Ectodermal cell (in vitro differentiated cells): ENCODE measurements at regions not wholly inside any gene's neighbourhood (a gene's known extent, or its start where the extent isn't known, plus 50 kb on each side); places are given as distances from the start of the nearest gene placed in this dataset.

ENCODE experiments used
- H3K27ac ChIP-seq: 2 replicates; pipeline ENCODE4 v1.7.0; 2013; ENCODE audit warnings: mild to moderate bottlenecking, low read depth, low read length; ENCODE audit not compliant: insufficient read depth, poor library complexity, severe bottlenecking
- H3K27me3 ChIP-seq: 2 replicates; pipeline ENCODE4 v1.7.0; 2013; ENCODE audit warnings: mild to moderate bottlenecking, low read length; ENCODE audit not compliant: insufficient read depth, control insufficient read depth, poor library complexity, severe bottlenecking
- H3K36me3 ChIP-seq: one replicate; pipeline ENCODE4 v1.7.0; 2013; ENCODE audit warnings: low read length; ENCODE audit not compliant: control insufficient read depth, insufficient read depth
- H3K4me1 ChIP-seq: one replicate; pipeline ENCODE4 v1.7.0; 2013; ENCODE audit warnings: low read length; ENCODE audit not compliant: control insufficient read depth, insufficient read depth
- H3K4me3 ChIP-seq: 2 replicates; pipeline ENCODE4 v1.7.0; 2013; ENCODE audit warnings: low read depth, low read length, control low read depth; ENCODE audit not compliant: insufficient read depth
- H3K9me3 ChIP-seq: 2 replicates; pipeline ENCODE4 v1.7.0; 2013; ENCODE audit warnings: mild to moderate bottlenecking, low read length, moderate library complexity; ENCODE audit not compliant: control insufficient read depth
- WGBS, 2 experiments: methylation state at CpG; one replicate each; pipeline ENCODE4 v1.1.7; 2013; ENCODE audit warnings: missing lambda C conversion rate in 2 of 2; 5-methylcytosine and 5-hydroxymethylcytosine counted together

DNA sequence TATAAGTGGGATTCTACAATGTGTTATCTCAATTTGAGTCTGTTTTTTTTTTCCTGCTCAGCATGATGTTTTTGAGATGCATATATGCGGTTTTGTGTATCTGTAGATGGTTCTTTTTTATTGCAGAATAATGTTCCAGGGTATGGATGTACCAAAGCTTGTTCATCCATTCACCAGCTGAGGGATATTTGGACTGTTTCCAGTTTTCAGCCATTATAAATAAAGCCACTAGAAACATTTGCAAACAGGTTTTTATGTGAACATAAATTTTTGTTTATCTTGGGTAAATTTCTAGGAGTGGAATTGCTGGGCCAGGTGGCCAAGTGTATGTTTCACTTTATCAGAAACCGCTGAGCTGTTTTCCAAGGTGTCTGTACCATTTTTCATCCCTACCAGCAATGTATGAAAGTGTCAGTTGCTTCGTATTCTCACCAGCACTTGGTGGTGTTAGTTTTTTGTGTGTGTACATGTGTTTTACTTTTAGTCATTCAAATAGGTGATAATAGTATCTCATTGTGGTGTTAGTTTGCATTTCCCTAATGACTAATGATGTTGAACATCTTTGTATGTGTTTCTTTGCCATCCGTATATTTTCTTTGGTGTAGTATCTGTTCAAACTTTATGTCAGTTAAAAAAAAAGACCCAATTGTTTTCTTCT is 124.2 kb downstream of the CEBPB start:
- Histone ChIP-seq H3K27ac (no peak overlapping the region), H3K4me3 (no peak overlapping the region), H3K36me3 (no peaks in the 10 kb centered on the region), H3K27me3 (no peaks in the 10 kb centered on the region), H3K4me1 (no peaks in the 10 kb centered on the region), H3K9me3 (no peaks in the 10 kb centered on the region)
- WGBS, 2 experiments = 87 to 100% methylated on average over 2 to 4 of the region's 4 CpGs

DNA sequence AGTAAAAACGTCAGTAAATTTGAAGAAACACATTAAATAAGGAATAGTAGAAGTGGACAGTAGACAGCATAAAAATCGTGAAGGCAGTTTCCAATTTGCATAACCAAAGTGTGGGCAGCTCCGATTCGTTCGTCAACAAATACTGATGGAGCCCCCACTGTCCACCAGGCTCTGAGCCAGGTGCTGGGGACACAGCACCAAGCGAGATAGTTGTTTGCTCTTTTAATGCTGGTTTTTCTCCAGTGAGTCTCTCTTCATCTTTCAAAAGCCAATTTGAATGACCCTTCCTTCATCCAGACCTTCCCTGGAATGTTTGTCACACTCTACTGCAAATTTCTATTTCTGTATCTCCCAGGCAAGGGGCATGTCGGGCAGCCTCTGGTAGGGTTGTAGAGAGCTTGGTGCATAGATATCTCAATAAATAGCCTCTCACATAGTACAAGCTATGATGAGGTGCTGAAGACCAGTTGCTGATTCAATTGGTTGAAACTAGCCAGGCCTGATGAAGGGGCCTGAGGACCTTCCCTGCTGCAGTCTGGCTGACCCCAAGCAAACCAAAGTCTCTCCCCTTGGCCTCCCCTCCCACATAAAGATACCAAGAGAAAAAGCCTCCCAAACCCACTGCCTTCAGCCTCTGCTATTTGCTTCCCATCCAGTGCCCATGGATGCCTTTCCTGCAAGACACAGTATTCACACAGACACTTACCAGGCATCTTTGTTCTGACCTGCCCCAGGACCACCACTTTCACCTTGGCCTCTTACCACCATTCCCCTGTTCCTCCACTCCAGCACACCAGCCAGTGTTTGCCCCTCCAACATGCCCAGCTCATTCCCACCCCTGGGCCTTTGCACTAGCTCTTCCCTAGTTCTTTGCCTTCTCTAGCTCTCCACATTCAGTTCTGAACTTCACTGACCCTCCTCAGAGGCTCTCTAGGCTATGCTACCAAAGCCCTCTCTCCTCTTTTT is 125.2 kb downstream of the CEBPB start:
- H3K27me3 ChIP-seq = no peaks in the 10 kb centered on the region
- H3K36me3 ChIP-seq = no peaks in the 10 kb centered on the region
- WGBS, 2 experiments = 81 to 87% methylated on average over 6 to 7 of the region's 7 CpGs
- H3K9me3 ChIP-seq = no peaks in the 10 kb centered on the region
- H3K27ac ChIP-seq = no peak overlapping the region
- H3K4me3 ChIP-seq = no peak overlapping the region
- H3K4me1 ChIP-seq = peaks cover 4% of the 10 kb centered on the region

DNA sequence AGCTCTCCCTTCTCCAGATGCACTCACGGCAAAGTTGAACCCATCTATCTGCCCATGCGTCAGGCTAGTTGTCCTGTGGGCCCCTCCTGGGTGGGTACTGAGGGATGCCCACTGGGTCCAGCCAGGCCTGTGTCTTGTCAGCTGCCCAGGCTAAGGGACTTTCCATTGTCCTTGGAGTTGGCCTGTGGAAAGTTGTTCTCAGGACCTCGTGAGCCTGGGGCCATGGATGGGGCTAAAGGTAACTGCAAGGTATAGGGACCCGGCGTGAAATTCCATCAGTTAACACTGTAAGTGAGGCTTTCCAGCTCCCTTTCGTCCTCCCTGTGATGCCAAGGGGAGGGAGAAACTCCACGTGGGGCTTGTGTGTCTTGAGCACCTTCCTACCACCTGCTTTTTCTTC is 126.5 kb downstream of the CEBPB start:
- no peak overlapping the region for H3K27ac ChIP-seq
- no peak overlapping the region for H3K4me3 ChIP-seq
- no peaks in the 10 kb centered on the region for H3K27me3 ChIP-seq
- WGBS, 2 experiments = 89 to 92% methylated on average over 7 of the region's 7 CpGs
- peaks cover 12% of the 10 kb centered on the region for H3K4me1 ChIP-seq
- H3K9me3 ChIP-seq = no peaks in the 10 kb centered on the region
- no peaks in the 10 kb centered on the region for H3K36me3 ChIP-seq

DNA sequence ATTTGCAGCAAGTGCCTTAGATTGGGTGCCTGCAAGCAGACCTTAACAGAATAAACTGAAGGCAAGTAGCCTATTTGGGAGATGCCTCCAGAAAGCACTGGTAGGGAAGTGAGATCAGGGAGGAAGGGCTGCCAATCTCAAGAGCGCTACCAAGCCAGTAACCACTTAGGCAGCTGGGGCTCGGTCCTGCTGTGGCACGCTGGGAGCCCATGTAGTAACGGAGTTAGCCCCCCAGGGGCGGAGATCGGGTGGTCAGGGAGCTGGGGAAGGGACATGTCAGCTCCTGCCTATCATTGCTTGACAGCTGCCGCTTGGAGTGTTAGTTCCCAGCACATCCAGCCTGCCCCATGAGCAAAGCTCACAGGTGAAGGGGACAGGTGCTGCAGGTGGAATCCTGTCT is 127.0 kb downstream of the CEBPB start:
- H3K36me3 ChIP-seq = no peaks in the 10 kb centered on the region
- no peaks in the 10 kb centered on the region for H3K27me3 ChIP-seq
- H3K4me3 ChIP-seq = no peak overlapping the region
- peaks cover 13% of the 10 kb centered on the region for H3K4me1 ChIP-seq
- WGBS, 2 experiments = 69 to 73% methylated on average over 7 of the region's 7 CpGs
- H3K27ac ChIP-seq = no peak overlapping the region
- H3K9me3 ChIP-seq = no peaks in the 10 kb centered on the region

DNA sequence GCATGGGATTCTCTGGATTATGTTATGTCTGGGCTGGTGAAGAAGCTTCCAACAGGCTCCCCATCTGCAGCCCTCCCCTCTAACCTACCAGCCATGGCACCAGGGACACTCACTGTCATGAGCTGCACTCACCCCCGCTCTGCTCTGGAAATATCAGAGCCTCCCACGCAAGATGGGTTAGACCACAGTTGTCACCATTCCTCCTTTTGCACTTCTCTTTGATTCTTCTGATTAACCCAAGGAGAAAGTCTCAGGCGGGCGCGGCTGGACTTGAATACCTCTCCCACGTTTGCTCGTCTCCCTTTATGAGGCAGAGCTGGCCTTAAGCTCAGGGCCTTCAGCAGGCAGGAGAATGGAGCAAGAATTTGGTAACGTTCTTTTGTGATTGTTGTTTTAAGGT is 128.1 kb downstream of the CEBPB start:
- peaks cover 13% of the 10 kb centered on the region for H3K4me1 ChIP-seq
- no peaks in the 10 kb centered on the region for H3K36me3 ChIP-seq
- H3K9me3 ChIP-seq = no peaks in the 10 kb centered on the region
- 92 to 94% methylated on average over 7 to 8 of the region's 8 CpGs for WGBS, 2 experiments
- H3K27me3 ChIP-seq = no peaks in the 10 kb centered on the region
- no peak overlapping the region for H3K27ac ChIP-seq
- H3K4me3 ChIP-seq = no peak overlapping the region

DNA sequence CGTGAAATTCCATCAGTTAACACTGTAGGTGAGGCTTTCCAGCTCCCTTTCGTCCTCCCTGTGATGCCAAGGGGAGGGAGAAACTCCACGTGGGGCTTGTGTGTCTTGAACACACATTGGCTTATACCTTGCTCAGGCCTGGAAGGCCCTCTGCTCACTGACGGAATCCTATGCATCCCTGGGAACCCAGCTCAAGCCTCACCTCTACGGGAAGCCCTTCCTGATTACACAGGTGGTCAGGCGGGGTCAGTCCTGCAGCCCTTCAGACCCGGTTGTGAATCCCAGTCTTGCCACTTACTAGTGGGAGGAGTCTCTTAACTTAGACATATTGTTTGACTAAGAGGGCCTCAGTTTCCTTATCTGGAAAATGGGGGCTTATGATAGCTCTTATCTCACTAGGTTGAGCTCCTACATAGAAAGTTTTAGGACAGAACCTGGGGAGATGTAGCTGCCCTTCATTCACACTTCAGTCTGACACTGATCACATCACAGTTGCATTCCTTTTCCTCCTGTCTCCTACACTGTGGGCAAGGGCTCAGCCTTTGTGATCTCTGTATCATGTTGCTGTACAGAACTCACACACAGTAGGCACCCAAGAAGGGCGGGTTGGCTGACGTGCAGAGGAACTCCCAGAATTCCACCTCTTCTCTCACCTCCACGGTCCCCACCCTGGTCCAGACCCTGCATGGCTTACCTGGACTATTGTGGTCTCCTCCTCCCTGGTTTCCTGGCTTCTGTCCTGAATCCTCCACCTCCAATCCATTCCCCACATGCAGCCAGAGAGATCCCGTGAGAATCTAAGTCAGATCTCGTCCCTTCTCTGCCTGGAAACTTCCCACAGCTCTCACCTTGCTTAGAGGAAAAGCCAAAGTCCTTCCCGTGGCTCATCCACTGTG is 129.6 kb downstream of the CEBPB start:
- H3K27ac ChIP-seq = no peak overlapping the region

DNA sequence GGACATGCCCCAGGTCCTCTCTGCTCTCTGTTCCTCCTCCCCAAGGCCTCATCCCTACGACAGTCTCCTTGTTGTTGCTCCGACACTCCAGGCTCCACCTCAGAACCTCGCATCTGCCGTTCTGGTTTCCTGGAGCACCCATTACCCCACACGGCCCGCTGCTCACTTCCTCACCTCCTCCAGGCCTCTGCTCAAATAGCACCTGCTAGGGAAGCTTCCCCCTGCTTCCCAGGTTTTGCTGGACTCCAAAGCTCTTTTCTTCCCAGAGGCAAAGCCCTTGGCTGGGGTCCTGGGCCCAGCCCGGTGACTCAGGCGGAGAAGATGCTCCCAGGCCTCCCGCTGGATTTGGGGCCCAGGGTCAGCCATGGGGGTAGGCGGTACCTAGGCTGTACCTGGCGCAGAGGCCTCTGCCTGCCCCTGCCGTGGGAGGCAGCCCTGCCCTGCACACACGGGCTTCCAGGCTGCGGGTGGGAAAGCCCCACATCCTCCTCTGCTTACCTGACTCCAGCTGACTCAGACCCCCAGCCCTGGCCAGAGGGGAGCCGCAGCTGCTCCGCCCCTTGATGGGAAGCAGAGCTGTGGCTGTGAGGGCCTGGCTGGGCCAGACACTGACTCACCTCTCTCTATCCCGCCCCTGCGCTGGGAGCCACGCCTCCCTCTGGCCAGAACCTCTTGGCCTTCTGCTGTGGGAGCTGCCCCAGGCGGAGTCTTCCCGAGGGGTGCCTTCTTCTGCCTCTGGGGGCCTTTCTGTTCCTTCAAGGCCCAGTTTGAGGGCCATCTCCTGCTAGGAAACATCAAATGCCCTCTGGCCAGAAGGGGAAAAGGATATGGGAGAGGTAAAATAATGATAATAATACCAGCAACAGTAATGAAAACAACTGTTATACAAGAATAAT is 130.5 kb downstream of the CEBPB start:
- no peaks in the 10 kb centered on the region for H3K27me3 ChIP-seq
- H3K4me3 ChIP-seq = no peak overlapping the region
- H3K36me3 ChIP-seq = no peaks in the 10 kb centered on the region
- no peaks in the 10 kb centered on the region for H3K9me3 ChIP-seq
- WGBS, 2 experiments = 45 to 46% methylated on average over 21 of the region's 21 CpGs
- no peak overlapping the region for H3K27ac ChIP-seq
- peaks cover 13% of the 10 kb centered on the region for H3K4me1 ChIP-seq

More for the DNA sequence above, 129.6 kb downstream of the CEBPB start:
- Histone ChIP-seq H3K4me1 (peaks cover 13% of the 10 kb centered on the region), H3K27me3 (no peaks in the 10 kb centered on the region), H3K36me3 (no peaks in the 10 kb centered on the region), H3K4me3 (no peak overlapping the region), H3K9me3 (no peaks in the 10 kb centered on the region)
- WGBS, 2 experiments = 85 to 86% methylated on average over 13 of the region's 13 CpGs

DNA sequence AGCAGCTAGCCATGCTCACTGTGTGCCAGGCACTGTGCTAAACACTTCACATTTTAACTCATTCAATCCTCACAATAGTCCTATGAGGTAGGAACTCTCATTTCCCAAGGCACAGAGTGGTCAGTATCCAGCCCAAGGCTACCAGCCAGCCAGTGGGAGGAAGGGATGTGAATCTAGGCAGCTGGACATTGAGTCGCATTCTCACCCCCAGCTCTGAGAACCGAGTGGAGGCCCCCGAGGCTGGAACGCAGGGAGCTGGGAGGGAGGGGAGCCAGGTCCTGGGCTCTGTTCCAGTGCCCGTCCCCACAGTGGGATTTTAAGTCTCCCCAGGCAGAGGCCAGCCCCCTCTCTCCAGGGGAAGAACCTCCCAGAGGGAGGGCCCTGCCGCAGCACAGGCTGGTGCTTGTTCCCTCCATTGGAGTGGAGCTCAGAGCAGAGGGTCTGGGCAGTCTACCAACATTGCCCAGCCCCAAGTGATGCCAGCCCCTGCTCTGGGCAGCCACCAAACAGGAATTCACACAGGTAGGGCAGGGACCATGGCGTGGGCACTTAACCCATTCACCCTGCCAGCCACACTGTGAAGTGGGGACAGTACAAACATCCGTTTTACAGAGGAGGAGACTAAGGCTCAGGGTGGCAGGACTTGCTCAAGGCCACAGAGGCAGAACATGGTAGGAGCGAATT is 131.3 kb downstream of the CEBPB start:
- H3K36me3 ChIP-seq = no peaks in the 10 kb centered on the region
- 79 to 82% methylated on average over 9 of the region's 9 CpGs for WGBS, 2 experiments

DNA sequence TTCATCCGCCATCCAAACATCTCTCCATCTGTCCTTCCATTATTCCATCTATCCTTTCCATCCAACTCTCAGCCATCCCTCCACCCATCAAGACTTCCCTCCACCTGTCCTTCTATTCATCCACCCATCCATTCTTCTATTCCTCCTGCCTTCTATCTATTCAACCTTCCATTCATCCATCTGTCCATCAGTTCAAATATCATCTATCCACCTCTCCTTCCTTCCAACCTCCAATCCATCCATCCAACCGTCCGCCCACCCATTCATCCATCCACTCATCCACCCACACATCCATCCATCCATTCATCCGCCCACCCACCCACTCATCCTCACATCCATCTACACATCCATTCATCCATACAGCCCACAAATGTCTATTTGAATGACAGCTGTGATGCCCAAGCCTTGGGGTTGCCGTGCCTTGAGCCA is 132.1 kb downstream of the CEBPB start:
- H3K9me3 ChIP-seq = no peaks in the 10 kb centered on the region
- no peaks in the 10 kb centered on the region for H3K27me3 ChIP-seq
- H3K4me3 ChIP-seq = no peak overlapping the region
- no peak overlapping the region for H3K27ac ChIP-seq
- H3K4me1 ChIP-seq = peaks cover 13% of the 10 kb centered on the region
- H3K36me3 ChIP-seq = no peaks in the 10 kb centered on the region
- 90% methylated on average over 5 of the region's 5 CpGs for WGBS, 2 experiments

More for the DNA sequence above, 131.3 kb downstream of the CEBPB start:
- Histone ChIP-seq H3K27me3 (no peaks in the 10 kb centered on the region), H3K4me3 (no peak overlapping the region), H3K9me3 (no peaks in the 10 kb centered on the region), H3K4me1 (peaks cover 13% of the 10 kb centered on the region), H3K27ac (no peak overlapping the region)
